Progenitor cell of endocrine pancreas (in vitro differentiated cells): ENCODE measurements at regions not wholly inside any gene's neighbourhood (a gene's known extent, or its start where the extent isn't known, plus 50 kb on each side); places are given as distances from the start of the nearest gene placed in this dataset.

Experiments used
- DNase-seq: peaks from one replicate; pipeline ENCODE4 v3.0.0; 2021; ENCODE audit warnings: low spot score; ENCODE audit not compliant: unreplicated experiment
- H3K27ac Mint-ChIP-seq: 2 replicates; pipeline ENCODE4 v1.8.0; 2021; ENCODE audit warnings: mild to moderate bottlenecking, moderate library complexity, mixed read lengths
- H3K27me3 Mint-ChIP-seq: 2 replicates; pipeline ENCODE4 v1.8.0; 2021; ENCODE audit warnings: mixed read lengths
- H3K36me3 Mint-ChIP-seq: 2 replicates; pipeline ENCODE4 v1.8.0; 2022; ENCODE audit warnings: mixed read lengths; ENCODE audit not compliant: insufficient read depth
- H3K4me1 Mint-ChIP-seq: 2 replicates; pipeline ENCODE4 v1.8.0; 2021; ENCODE audit warnings: low read depth, mixed read lengths
- H3K4me3 Mint-ChIP-seq: 2 replicates; pipeline ENCODE4 v1.8.0; 2021; ENCODE audit warnings: low read depth, mild to moderate bottlenecking, moderate library complexity, mixed read lengths
- H3K9me3 Mint-ChIP-seq: 2 replicates; pipeline ENCODE4 v1.8.0; 2021; ENCODE audit warnings: low read depth, mixed read lengths
- CTCF ChIP-seq: fragments of 200-600 bp; sonication (generic); IDR thresholded peaks from one replicate; pipeline ENCODE4 v1.5.0; 2021; ENCODE audit warnings: antibody characterized with exemption, mild to moderate bottlenecking; ENCODE audit not compliant: unreplicated experiment

GRCh38 chr6:98272060-98272459 is 562.3 kb upstream of the POU3F2 start:
- DNase-seq, result no peak

GRCh38 chr6:98274691-98275090 is 559.7 kb upstream of the POU3F2 start:
- H3K27ac Mint-ChIP-seq, result no peak overlapping the region
- H3K9me3 Mint-ChIP-seq, result no peaks in the 10 kb centered on the region
- H3K4me3 Mint-ChIP-seq, result no peak overlapping the region
- no peaks in the 10 kb centered on the region for H3K27me3 Mint-ChIP-seq
- DNase-seq, result no peak
- peaks cover 2% of the 10 kb centered on the region for H3K4me1 Mint-ChIP-seq
- H3K36me3 Mint-ChIP-seq, result no peaks in the 10 kb centered on the region
- TF ChIP-seq CTCF, result no peak

More at GRCh38 chr6:98272060-98272459, 562.3 kb upstream of the POU3F2 start:
- TF ChIP-seq CTCF, result no peak
- Mint-ChIP-seq H3K9me3 (no peaks in the 10 kb centered on the region), H3K4me3 (no peak overlapping the region), H3K27ac (no peak overlapping the region), H3K4me1 (peaks cover 2% of the 10 kb centered on the region), H3K27me3 (no peaks in the 10 kb centered on the region), H3K36me3 (no peaks in the 10 kb centered on the region)

GRCh38 chr6:98280492-98280891 is 553.9 kb upstream of the POU3F2 start:
- Mint-ChIP-seq H3K4me1 (no peaks in the 10 kb centered on the region), H3K4me3 (no peak overlapping the region), H3K36me3 (no peaks in the 10 kb centered on the region), H3K9me3 (no peaks in the 10 kb centered on the region), H3K27ac (no peak overlapping the region), H3K27me3 (no peaks in the 10 kb centered on the region)
- no peak for TF ChIP-seq CTCF
- no peak for DNase-seq

GRCh38 chr6:98286620-98287019 is 547.8 kb upstream of the POU3F2 start:
- H3K27ac Mint-ChIP-seq, result no peak overlapping the region
- peaks cover 6% of the 10 kb centered on the region for H3K9me3 Mint-ChIP-seq
- no peaks in the 10 kb centered on the region for H3K36me3 Mint-ChIP-seq
- H3K4me3 Mint-ChIP-seq, result no peak overlapping the region
- no peak for DNase-seq
- no peaks in the 10 kb centered on the region for H3K27me3 Mint-ChIP-seq
- no peak for TF ChIP-seq CTCF
- H3K4me1 Mint-ChIP-seq, result no peaks in the 10 kb centered on the region

GRCh38 chr6:98287876-98288275 is 546.5 kb upstream of the POU3F2 start:
- no peaks in the 10 kb centered on the region for H3K36me3 Mint-ChIP-seq
- H3K27ac Mint-ChIP-seq, result no peak overlapping the region
- no peak for DNase-seq
- no peaks in the 10 kb centered on the region for H3K27me3 Mint-ChIP-seq
- H3K4me1 Mint-ChIP-seq, result peaks cover 7% of the 10 kb centered on the region
- no peak for TF ChIP-seq CTCF
- peaks cover 10% of the 10 kb centered on the region for H3K9me3 Mint-ChIP-seq
- no peak overlapping the region for H3K4me3 Mint-ChIP-seq
